GM23338 (cell line): ENCODE measurements at regions not wholly inside any gene's neighbourhood (a gene's known extent, or its start where the extent isn't known, plus 50 kb on each side); places are given as distances from the start of the nearest gene placed in this dataset.

ENCODE experiments used
- ATAC-seq: fragments of 200-7000 bp; cut with Tn5 transposase; 3 replicates; pipeline ENCODE4 v1.9.1; 2020
- DNase-seq: peaks from one replicate; pipeline ENCODE4 v3.0.0-alpha.2; 2015; ENCODE audit warnings: low spot score
- H2AFZ ChIP-seq: fragments of 200-600 bp; sonication (generic); 2 replicates; pipeline ENCODE4 v1.8.0; 2016; ENCODE audit warnings: antibody characterized with exemption, mild to moderate bottlenecking, moderate library complexity
- H3F3A ChIP-seq: fragments of 200-600 bp; sonication (generic); replicated peaks from 2 replicates; pipeline ENCODE4 v1.8.0; 2017; ENCODE audit warnings: antibody characterized with exemption, mixed run types, low read depth
- H3K27ac ChIP-seq: fragments of 200-600 bp; sonication (generic); 2 replicates; pipeline ENCODE4 v1.6.1; 2016; ENCODE audit warnings: low read depth
- H3K27me3 ChIP-seq: fragments of 200-600 bp; sonication (generic); 2 replicates; pipeline ENCODE4 v1.8.0; 2016; ENCODE audit warnings: mild to moderate bottlenecking, mixed run types, moderate library complexity; ENCODE audit not compliant: insufficient read depth
- H3K36me3 ChIP-seq: fragments of 200-600 bp; sonication (generic); 2 replicates; pipeline ENCODE4 v1.8.0; 2016; ENCODE audit warnings: mild to moderate bottlenecking; ENCODE audit not compliant: insufficient read depth
- H3K4me1 ChIP-seq: fragments of 200-600 bp; sonication (generic); 2 replicates; pipeline ENCODE4 v1.8.0; 2016; ENCODE audit warnings: mild to moderate bottlenecking, moderate library complexity; ENCODE audit not compliant: insufficient read depth
- H3K4me2 ChIP-seq: fragments of 200-600 bp; sonication (generic); 2 replicates; pipeline ENCODE4 v1.7.1; 2017; ENCODE audit warnings: mixed run types
- H3K4me3 ChIP-seq: fragments of 200-600 bp; sonication (generic); 2 replicates; pipeline ENCODE4 v1.6.1; 2016; ENCODE audit warnings: mixed run types
- H3K79me2 ChIP-seq: fragments of 200-600 bp; sonication (generic); replicated peaks from 2 replicates; pipeline ENCODE4 v1.8.0; 2017; ENCODE audit warnings: mild to moderate bottlenecking; ENCODE audit not compliant: insufficient read depth
- H3K9me2 ChIP-seq: fragments of 200-600 bp; sonication (generic); 2 replicates; pipeline ENCODE4 v1.8.0; 2017; ENCODE audit not compliant: insufficient read depth
- H4K20me1 ChIP-seq: fragments of 200-600 bp; sonication (generic); replicated peaks from 2 replicates; pipeline ENCODE4 v1.8.0; 2017; ENCODE audit warnings: mild to moderate bottlenecking; ENCODE audit not compliant: insufficient read depth
- H3K27ac Mint-ChIP-seq: 2 replicates; pipeline ENCODE4 v1.8.0; 2020; ENCODE audit warnings: inconsistent platforms, mild to moderate bottlenecking, moderate library complexity, mixed read lengths
- H3K27me3 Mint-ChIP-seq: 3 replicates; pipeline ENCODE4 v1.8.0; 2022; ENCODE audit warnings: low read depth, mild to moderate bottlenecking, moderate library complexity, mixed read lengths, inconsistent platforms; ENCODE audit not compliant: insufficient read depth, poor library complexity
- H3K36me3 Mint-ChIP-seq: 3 replicates; pipeline ENCODE4 v1.8.0; 2021; ENCODE audit warnings: low read depth, mild to moderate bottlenecking, inconsistent platforms, moderate library complexity, mixed read lengths
- H3K4me1 Mint-ChIP-seq: 3 replicates; pipeline ENCODE4 v1.8.0; 2020; ENCODE audit warnings: mild to moderate bottlenecking, inconsistent platforms, mixed read lengths
- H3K4me3 Mint-ChIP-seq: 3 replicates; pipeline ENCODE4 v1.8.0; 2021; ENCODE audit warnings: moderate library complexity, mild to moderate bottlenecking, inconsistent platforms, mixed read lengths
- H3K9me3 Mint-ChIP-seq: 3 replicates; pipeline ENCODE4 v1.8.0; 2020; ENCODE audit warnings: moderate library complexity, mild to moderate bottlenecking, inconsistent platforms, mixed read lengths
- CREB1 ChIP-seq: fragments of 250-450 bp; sonication (Bioruptor Pico); IDR thresholded peaks from 2 replicates; pipeline ENCODE4 v1.5.0; 2020; ENCODE audit warnings: low read depth, mild to moderate bottlenecking, moderate library complexity
- EZH2 ChIP-seq: fragments of 200-600 bp; sonication (generic); IDR thresholded peaks from one replicate; pipeline ENCODE4 v1.8.0; 2017; ENCODE audit warnings: antibody characterized with exemption, mild to moderate bottlenecking, low read depth; ENCODE audit not compliant: unreplicated experiment
- EZH2phosphoT487 ChIP-seq: fragments of 200-600 bp; sonication (generic); IDR thresholded peaks from one replicate; pipeline ENCODE4 v1.8.1; 2018; ENCODE audit warnings: antibody characterized with exemption; ENCODE audit not compliant: unreplicated experiment
- JUNB ChIP-seq: IDR thresholded peaks from one replicate; pipeline ENCODE4 v1.6.1; 2016; ENCODE audit warnings: antibody characterized with exemption; ENCODE audit not compliant: unreplicated experiment
- NANOG ChIP-seq: IDR thresholded peaks from 2 replicates; pipeline ENCODE4 v1.6.1; 2016; ENCODE audit warnings: antibody characterized with exemption, borderline replicate concordance
- POLR2AphosphoS5 ChIP-seq: IDR thresholded peaks from 2 replicates; pipeline ENCODE4 v1.6.1; 2016; ENCODE audit warnings: antibody characterized with exemption, low read depth
- STAT1 ChIP-seq: IDR thresholded peaks from one replicate; pipeline ENCODE4 v1.6.1; 2016; ENCODE audit warnings: antibody characterized with exemption; ENCODE audit not compliant: unreplicated experiment
- ZNF114 ChIP-seq: fragments of 250-450 bp; sonication (Bioruptor Pico); IDR thresholded peaks from 2 replicates; pipeline ENCODE4 v1.5.0; 2020; ENCODE audit warnings: mild to moderate bottlenecking, moderate library complexity
- ZNF331 ChIP-seq: fragments of 250-450 bp; sonication (Bioruptor Pico); IDR thresholded peaks from 2 replicates; pipeline ENCODE4 v1.5.0; 2020; ENCODE audit warnings: low read depth, mild to moderate bottlenecking, moderate library complexity
- TF ChIP-seq, protein P1 (sequence below): IDR thresholded peaks from 2 replicates; pipeline ENCODE4 v1.6.1; 2016; ENCODE audit warnings: antibody characterized with exemption
- TF ChIP-seq, protein P2 (sequence below): fragments of 250-450 bp; sonication (Bioruptor Pico); IDR thresholded peaks from 2 replicates; pipeline ENCODE4 v1.5.0; 2020; ENCODE audit warnings: mild to moderate bottlenecking, moderate library complexity
- TF ChIP-seq, protein P3 (sequence below): IDR thresholded peaks from one replicate; pipeline ENCODE4 v1.6.1; 2018; ENCODE audit warnings: antibody characterized with exemption; ENCODE audit not compliant: unreplicated experiment
- TF ChIP-seq, protein P4 (sequence below), 2 experiments: fragments of 200-600 bp in 1 of 2; sonication (generic) in 1 of 2; conservative IDR thresholded peaks; 2 replicates each; pipeline versions ENCODE4 v1.5.1 to v1.6.1; 2016 to 2017; ENCODE audit warnings: antibody characterized with exemption in 2 of 2, low read depth in 2 of 2, mild to moderate bottlenecking in 2 of 2, moderate library complexity in 1 of 2

DNA sequence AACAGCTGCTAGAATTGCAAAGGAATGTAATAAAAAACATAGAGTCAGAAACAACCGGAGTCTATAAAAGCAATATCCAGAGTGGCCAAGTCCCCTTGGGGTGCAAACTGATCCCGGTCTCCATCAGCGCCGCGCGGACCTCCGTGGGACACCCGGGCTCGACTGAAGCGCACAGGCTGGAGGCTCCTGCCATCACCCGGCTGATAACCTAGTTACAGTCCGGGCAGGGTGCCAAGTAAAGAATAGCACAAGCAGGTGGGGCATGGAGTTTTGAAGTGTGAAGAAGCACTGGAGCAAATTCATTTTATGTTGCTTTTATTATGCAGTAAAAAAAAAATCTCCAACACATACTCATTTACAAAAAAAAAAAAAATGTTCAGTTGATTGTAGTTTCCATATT lies 205.1 kb upstream of the GMDS start:
- TF ChIP-seq CREB1 (CRISPR knock-in tag) = no peak
- no peak for TF ChIP-seq ZNF331 (CRISPR knock-in tag)
- TF ChIP-seq POLR2AphosphoS5 = no peak
- TF ChIP-seq NANOG = no peak
- TF ChIP-seq STAT1 = no peak
- TF ChIP-seq, protein P1, sequence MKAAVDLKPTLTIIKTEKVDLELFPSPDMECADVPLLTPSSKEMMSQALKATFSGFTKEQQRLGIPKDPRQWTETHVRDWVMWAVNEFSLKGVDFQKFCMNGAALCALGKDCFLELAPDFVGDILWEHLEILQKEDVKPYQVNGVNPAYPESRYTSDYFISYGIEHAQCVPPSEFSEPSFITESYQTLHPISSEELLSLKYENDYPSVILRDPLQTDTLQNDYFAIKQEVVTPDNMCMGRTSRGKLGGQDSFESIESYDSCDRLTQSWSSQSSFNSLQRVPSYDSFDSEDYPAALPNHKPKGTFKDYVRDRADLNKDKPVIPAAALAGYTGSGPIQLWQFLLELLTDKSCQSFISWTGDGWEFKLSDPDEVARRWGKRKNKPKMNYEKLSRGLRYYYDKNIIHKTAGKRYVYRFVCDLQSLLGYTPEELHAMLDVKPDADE = no peak
- TF ChIP-seq, protein P2, sequence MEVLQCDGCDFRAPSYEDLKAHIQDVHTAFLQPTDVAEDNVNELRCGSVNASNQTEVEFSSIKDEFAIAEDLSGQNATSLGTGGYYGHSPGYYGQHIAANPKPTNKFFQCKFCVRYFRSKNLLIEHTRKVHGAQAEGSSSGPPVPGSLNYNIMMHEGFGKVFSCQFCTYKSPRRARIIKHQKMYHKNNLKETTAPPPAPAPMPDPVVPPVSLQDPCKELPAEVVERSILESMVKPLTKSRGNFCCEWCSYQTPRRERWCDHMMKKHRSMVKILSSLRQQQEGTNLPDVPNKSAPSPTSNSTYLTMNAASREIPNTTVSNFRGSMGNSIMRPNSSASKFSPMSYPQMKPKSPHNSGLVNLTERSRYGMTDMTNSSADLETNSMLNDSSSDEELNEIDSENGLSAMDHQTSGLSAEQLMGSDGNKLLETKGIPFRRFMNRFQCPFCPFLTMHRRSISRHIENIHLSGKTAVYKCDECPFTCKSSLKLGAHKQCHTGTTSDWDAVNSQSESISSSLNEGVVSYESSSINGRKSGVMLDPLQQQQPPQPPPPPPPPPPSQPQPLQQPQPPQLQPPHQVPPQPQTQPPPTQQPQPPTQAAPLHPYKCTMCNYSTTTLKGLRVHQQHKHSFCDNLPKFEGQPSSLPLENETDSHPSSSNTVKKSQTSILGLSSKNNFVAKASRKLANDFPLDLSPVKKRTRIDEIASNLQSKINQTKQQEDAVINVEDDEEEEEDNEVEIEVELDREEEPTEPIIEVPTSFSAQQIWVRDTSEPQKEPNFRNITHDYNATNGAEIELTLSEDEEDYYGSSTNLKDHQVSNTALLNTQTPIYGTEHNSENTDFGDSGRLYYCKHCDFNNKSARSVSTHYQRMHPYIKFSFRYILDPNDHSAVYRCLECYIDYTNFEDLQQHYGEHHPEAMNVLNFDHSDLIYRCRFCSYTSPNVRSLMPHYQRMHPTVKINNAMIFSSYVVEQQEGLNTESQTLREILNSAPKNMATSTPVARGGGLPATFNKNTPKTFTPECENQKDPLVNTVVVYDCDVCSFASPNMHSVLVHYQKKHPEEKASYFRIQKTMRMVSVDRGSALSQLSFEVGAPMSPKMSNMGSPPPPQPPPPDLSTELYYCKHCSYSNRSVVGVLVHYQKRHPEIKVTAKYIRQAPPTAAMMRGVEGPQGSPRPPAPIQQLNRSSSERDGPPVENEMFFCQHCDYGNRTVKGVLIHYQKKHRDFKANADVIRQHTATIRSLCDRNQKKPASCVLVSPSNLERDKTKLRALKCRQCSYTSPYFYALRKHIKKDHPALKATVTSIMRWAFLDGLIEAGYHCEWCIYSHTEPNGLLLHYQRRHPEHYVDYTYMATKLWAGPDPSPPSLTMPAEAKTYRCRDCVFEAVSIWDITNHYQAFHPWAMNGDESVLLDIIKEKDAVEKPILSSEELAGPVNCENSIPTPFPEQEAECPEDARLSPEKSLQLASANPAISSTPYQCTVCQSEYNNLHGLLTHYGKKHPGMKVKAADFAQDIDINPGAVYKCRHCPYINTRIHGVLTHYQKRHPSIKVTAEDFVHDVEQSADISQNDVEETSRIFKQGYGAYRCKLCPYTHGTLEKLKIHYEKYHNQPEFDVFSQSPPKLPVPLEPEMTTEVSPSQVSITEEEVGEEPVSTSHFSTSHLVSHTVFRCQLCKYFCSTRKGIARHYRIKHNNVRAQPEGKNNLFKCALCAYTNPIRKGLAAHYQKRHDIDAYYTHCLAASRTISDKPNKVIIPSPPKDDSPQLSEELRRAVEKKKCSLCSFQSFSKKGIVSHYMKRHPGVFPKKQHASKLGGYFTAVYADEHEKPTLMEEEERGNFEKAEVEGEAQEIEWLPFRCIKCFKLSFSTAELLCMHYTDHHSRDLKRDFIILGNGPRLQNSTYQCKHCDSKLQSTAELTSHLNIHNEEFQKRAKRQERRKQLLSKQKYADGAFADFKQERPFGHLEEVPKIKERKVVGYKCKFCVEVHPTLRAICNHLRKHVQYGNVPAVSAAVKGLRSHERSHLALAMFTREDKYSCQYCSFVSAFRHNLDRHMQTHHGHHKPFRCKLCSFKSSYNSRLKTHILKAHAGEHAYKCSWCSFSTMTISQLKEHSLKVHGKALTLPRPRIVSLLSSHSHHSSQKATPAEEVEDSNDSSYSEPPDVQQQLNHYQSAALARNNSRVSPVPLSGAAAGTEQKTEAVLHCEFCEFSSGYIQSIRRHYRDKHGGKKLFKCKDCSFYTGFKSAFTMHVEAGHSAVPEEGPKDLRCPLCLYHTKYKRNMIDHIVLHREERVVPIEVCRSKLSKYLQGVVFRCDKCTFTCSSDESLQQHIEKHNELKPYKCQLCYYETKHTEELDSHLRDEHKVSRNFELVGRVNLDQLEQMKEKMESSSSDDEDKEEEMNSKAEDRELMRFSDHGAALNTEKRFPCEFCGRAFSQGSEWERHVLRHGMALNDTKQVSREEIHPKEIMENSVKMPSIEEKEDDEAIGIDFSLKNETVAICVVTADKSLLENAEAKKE = no peak
- TF ChIP-seq JUNB = no peak
- TF ChIP-seq, protein P3, sequence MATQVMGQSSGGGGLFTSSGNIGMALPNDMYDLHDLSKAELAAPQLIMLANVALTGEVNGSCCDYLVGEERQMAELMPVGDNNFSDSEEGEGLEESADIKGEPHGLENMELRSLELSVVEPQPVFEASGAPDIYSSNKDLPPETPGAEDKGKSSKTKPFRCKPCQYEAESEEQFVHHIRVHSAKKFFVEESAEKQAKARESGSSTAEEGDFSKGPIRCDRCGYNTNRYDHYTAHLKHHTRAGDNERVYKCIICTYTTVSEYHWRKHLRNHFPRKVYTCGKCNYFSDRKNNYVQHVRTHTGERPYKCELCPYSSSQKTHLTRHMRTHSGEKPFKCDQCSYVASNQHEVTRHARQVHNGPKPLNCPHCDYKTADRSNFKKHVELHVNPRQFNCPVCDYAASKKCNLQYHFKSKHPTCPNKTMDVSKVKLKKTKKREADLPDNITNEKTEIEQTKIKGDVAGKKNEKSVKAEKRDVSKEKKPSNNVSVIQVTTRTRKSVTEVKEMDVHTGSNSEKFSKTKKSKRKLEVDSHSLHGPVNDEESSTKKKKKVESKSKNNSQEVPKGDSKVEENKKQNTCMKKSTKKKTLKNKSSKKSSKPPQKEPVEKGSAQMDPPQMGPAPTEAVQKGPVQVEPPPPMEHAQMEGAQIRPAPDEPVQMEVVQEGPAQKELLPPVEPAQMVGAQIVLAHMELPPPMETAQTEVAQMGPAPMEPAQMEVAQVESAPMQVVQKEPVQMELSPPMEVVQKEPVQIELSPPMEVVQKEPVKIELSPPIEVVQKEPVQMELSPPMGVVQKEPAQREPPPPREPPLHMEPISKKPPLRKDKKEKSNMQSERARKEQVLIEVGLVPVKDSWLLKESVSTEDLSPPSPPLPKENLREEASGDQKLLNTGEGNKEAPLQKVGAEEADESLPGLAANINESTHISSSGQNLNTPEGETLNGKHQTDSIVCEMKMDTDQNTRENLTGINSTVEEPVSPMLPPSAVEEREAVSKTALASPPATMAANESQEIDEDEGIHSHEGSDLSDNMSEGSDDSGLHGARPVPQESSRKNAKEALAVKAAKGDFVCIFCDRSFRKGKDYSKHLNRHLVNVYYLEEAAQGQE = no peak
- TF ChIP-seq ZNF114 (CRISPR knock-in tag) = no peak
- TF ChIP-seq, protein P4, sequence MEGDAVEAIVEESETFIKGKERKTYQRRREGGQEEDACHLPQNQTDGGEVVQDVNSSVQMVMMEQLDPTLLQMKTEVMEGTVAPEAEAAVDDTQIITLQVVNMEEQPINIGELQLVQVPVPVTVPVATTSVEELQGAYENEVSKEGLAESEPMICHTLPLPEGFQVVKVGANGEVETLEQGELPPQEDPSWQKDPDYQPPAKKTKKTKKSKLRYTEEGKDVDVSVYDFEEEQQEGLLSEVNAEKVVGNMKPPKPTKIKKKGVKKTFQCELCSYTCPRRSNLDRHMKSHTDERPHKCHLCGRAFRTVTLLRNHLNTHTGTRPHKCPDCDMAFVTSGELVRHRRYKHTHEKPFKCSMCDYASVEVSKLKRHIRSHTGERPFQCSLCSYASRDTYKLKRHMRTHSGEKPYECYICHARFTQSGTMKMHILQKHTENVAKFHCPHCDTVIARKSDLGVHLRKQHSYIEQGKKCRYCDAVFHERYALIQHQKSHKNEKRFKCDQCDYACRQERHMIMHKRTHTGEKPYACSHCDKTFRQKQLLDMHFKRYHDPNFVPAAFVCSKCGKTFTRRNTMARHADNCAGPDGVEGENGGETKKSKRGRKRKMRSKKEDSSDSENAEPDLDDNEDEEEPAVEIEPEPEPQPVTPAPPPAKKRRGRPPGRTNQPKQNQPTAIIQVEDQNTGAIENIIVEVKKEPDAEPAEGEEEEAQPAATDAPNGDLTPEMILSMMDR (conservative IDR thresholded peaks at IDR 0.05; ENCODE audit: low read depth in 2 of 2) = no peak
- no peak for TF ChIP-seq EZH2phosphoT487
- TF ChIP-seq EZH2 = no peak
- Histone ChIP-seq H3F3A (no peaks in the 10 kb centered on the region), H3K36me3 (no peaks in the 10 kb centered on the region), H3K4me2 (no peak overlapping the region), H3K27ac (no peak overlapping the region), H3K9me2 (no peaks in the 10 kb centered on the region), H3K27me3 (peaks cover 5% of the 10 kb centered on the region; the same call in 1 of the 2 replicates), H3K79me2 (no peaks in the 10 kb centered on the region), H3K4me1 (no peaks in the 10 kb centered on the region), H4K20me1 (no peaks in the 10 kb centered on the region), H3K4me3 (no peak overlapping the region), H2AFZ (no peak overlapping the region)
- Mint-ChIP-seq H3K4me3 (no peak overlapping the region), H3K9me3 (no peaks in the 10 kb centered on the region), H3K27me3 (no peaks in the 10 kb centered on the region), H3K27ac (no peak overlapping the region), H3K4me1 (no peaks in the 10 kb centered on the region; the same call in 2 of the 3 replicates), H3K36me3 (no peaks in the 10 kb centered on the region)
- ATAC-seq (no peak), DNase-seq (no peak)
